ENCODE measurements at regions not wholly inside any gene's neighbourhood (a gene's known extent, or its start where the extent isn't known, plus 50 kb on each side); places are given as distances from the start of the nearest gene placed in this dataset.
"Not testable (repeated sequence)": the region's sequence is repeated elsewhere in the genome, so short reads cannot be mapped to it uniquely, and the experiment has no call there.

- Histone ChIP-seq H3K27ac (no peak overlapping the region), H3K9me3 (ENCODE audit: control insufficient read depth, low read length) (no peaks in the 10 kb centered on the region), H3K79me2 (no peaks in the 10 kb centered on the region), H3K36me3 (ENCODE audit: control insufficient read depth, insufficient read depth, low read length) (no peaks in the 10 kb centered on the region), H3K4me1 (no peaks in the 10 kb centered on the region), H3K9ac (no peak overlapping the region), H3K4me2 (ENCODE audit: low read length) (no peak overlapping the region), H2AFZ (no peak overlapping the region), H3K4me3 (ENCODE audit: low read depth, low read length) (no peak overlapping the region), H3K27me3 (ENCODE audit: control insufficient read depth, insufficient read depth, low read length) (no peaks in the 10 kb centered on the region)
- TF ChIP-seq, protein P1, sequence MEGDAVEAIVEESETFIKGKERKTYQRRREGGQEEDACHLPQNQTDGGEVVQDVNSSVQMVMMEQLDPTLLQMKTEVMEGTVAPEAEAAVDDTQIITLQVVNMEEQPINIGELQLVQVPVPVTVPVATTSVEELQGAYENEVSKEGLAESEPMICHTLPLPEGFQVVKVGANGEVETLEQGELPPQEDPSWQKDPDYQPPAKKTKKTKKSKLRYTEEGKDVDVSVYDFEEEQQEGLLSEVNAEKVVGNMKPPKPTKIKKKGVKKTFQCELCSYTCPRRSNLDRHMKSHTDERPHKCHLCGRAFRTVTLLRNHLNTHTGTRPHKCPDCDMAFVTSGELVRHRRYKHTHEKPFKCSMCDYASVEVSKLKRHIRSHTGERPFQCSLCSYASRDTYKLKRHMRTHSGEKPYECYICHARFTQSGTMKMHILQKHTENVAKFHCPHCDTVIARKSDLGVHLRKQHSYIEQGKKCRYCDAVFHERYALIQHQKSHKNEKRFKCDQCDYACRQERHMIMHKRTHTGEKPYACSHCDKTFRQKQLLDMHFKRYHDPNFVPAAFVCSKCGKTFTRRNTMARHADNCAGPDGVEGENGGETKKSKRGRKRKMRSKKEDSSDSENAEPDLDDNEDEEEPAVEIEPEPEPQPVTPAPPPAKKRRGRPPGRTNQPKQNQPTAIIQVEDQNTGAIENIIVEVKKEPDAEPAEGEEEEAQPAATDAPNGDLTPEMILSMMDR (IDR thresholded peaks at IDR 0.05): no peak
These were observed 144.6 kb upstream of the SPRED2 start for GRCh38 chr2:65576861-65577601.

- Histone ChIP-seq H3K79me2 (no peaks in the 10 kb centered on the region), H2AFZ (no peak overlapping the region), H3K27ac (no peak overlapping the region), H3K4me2 (ENCODE audit: low read length) (no peak overlapping the region), H3K9ac (no peak overlapping the region), H3K9me3 (ENCODE audit: control insufficient read depth, low read length) (no peaks in the 10 kb centered on the region), H3K27me3 (ENCODE audit: control insufficient read depth, insufficient read depth, low read length) (no peaks in the 10 kb centered on the region), H3K4me3 (ENCODE audit: low read depth, low read length) (no peak overlapping the region), H3K4me1 (no peaks in the 10 kb centered on the region), H3K36me3 (ENCODE audit: control insufficient read depth, insufficient read depth, low read length) (no peaks in the 10 kb centered on the region)
- TF ChIP-seq, protein P1 (IDR thresholded peaks at IDR 0.05): no peak
These were observed 143.9 kb upstream of the SPRED2 start for GRCh38 chr2:65576278-65576677.

- no peak overlapping the region for H2AFZ ChIP-seq
- H3K9me3 ChIP-seq (ENCODE audit: control insufficient read depth, low read length): no peaks in the 10 kb centered on the region
- no peaks in the 10 kb centered on the region for H3K4me1 ChIP-seq
- H3K9ac ChIP-seq: no peak overlapping the region
- H3K27ac ChIP-seq: peak overlapping the region; percentile 30
- H3K4me2 ChIP-seq (ENCODE audit: low read length): no peak overlapping the region
- H3K79me2 ChIP-seq: no peaks in the 10 kb centered on the region
- no peaks in the 10 kb centered on the region for H3K27me3 ChIP-seq (ENCODE audit: control insufficient read depth, insufficient read depth, low read length)
- H3K4me3 ChIP-seq (ENCODE audit: low read depth, low read length): no peak overlapping the region
- TF ChIP-seq, protein P1 (IDR thresholded peaks at IDR 0.05): no peak
- no peaks in the 10 kb centered on the region for H3K36me3 ChIP-seq (ENCODE audit: control insufficient read depth, insufficient read depth, low read length)
These were observed 142.6 kb upstream of the SPRED2 start for GRCh38 chr2:65574993-65575392.

DNA sequence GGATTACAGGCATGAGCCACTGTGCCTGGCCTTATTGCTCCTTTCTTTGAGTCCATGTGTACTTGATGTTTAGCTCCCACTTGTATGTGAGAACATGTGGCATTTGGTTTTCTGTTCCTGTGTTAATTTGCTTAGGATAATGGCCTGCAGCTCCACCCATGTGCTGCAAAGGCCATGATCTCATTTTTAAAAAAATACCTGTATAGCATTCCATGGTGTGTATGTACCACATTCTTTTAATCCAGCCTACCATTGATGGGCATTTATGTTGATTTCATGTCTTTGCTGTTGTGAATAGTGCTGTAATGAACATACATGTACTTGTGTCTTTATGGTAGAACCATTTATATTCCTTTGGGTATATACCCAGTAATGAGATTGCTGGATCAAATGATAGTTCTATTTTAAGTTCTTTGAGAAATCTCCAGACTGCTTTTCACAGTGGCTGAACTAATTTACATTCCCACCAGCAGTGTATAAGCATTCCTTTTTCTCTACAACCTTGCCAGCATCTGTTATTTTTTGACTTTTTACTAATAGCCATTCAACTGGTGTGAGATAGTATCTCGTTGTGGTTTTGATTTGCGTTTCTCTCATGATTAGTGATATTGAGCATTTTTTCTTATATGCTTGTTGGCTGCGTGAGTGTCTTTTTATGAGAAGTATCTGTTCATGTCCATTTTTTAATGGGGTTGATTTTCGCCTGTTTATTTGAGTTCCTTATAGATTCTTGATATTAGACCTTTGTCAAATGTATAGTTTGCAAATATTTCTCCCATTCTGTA lies 136.4 kb upstream of the SPRED2 start:
- H3K36me3 ChIP-seq (ENCODE audit: control insufficient read depth, insufficient read depth, low read length); H3K4me3 ChIP-seq (ENCODE audit: low read depth, low read length); H2AFZ ChIP-seq; H3K27me3 ChIP-seq (ENCODE audit: control insufficient read depth, insufficient read depth, low read length); H3K79me2 ChIP-seq; H3K9ac ChIP-seq; H3K4me2 ChIP-seq (ENCODE audit: low read length); H3K9me3 ChIP-seq (ENCODE audit: control insufficient read depth, low read length); H3K4me1 ChIP-seq; H3K27ac ChIP-seq: not testable (repeated sequence)

GRCh38 chr2:65566617-65567016 lies 134.2 kb upstream of the SPRED2 start:
- H3K27ac ChIP-seq: no peak overlapping the region

More at GRCh38 chr2:65566617-65567016, 134.2 kb upstream of the SPRED2 start:
- Histone ChIP-seq H3K36me3 (ENCODE audit: control insufficient read depth, insufficient read depth, low read length) (no peaks in the 10 kb centered on the region), H3K4me1 (no peaks in the 10 kb centered on the region), H3K27me3 (ENCODE audit: control insufficient read depth, insufficient read depth, low read length) (no peaks in the 10 kb centered on the region), H3K9me3 (ENCODE audit: control insufficient read depth, low read length) (no peaks in the 10 kb centered on the region), H3K9ac (no peak overlapping the region), H2AFZ (peak overlapping the region; percentile 61), H3K79me2 (no peaks in the 10 kb centered on the region), H3K4me2 (ENCODE audit: low read length) (no peak overlapping the region), H3K4me3 (ENCODE audit: low read depth, low read length) (no peak overlapping the region)
- TF ChIP-seq, protein P1 (IDR thresholded peaks at IDR 0.05): no peak
